G401 (cell line): ENCODE measurements at regions not wholly inside any gene's neighbourhood (a gene's known extent, or its start where the extent isn't known, plus 50 kb on each side); places are given as distances from the start of the nearest gene placed in this dataset.
"Not testable (repeated sequence)": the region's sequence is repeated elsewhere in the genome, so short reads cannot be mapped to it uniquely, and the experiment has no call there.

ENCODE experiments used
- DNase-seq: peaks from one replicate; pipeline ENCODE4 v3.0.0-alpha.2; 2015; ENCODE audit warnings: low spot score
- in situ Hi-C: cut with HindIII; loops from 2 replicates; pipeline ENCODE4 v1.10.0; 2016; ENCODE audit warnings: low sequenced_read_pairs, mixed read lengths

DNA sequence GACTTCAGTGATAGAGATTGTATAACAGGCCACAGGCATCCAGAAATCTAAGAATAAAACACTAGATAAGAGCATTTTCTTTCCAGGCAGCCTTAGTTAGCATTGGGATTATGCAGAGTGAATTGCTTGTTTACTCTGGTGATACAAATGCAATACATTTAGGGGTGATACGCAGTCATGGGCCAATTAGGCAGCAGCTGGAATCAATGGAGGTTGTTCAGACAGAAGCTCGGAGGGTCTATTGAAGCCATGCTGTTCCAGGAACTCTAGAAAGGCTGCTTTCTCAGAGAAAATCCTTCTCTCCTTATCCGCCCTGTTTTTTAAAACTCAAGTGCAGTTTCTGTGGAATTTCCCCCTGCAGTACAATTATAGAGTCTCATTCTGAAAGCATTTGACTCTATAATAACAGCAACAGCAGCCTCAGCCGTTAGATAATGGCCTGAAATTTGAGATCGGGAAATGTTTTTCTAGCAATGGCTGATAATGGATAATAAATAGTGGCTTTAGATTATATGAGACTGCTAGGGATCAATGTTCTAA lies 364.3 kb upstream of the HS3ST5 start:
- in situ Hi-C loops, result no loop called here
- no peak for DNase-seq

DNA sequence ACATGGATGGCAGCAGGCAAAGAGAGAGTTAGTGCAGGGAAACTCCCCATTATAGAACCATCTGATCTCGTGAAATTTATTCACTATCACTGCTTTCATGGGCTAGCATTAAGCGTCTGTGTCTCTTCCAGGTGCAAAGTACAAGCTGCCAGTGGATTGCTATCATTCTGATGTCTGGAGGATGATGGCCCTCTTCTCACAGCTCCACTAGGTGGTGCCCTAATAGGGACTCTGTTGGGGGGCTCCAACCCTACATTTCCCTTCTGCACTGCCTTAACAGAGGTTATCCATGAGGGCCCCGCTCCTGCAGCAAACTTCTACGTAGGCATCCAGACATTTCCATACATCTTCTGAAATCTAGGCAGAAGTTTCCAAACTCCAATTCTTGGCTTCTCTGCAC lies 347.8 kb upstream of the HS3ST5 start:
- DNase-seq, result no peak
- in situ Hi-C loops, result no loop called here

DNA sequence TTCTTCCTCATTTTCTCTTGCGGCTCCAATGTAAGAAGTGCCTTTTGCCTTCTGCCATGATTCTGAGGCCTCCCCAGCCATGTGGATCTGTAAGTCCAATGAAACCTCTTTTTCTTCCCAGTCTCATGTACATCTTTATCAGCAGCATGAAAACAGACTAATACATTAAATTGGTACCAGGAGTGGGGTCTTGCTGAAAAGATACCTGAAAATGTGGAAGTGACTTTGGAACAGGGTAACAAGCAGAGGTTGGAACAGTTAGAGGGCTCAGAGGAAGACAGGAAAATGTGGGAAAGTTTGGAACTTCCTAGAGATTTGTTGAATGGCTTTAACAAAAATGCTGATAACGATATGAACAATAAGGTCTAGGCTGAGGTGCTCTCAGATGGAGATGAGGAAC lies 316.7 kb upstream of the HS3ST5 start:
- no peak for DNase-seq

DNA sequence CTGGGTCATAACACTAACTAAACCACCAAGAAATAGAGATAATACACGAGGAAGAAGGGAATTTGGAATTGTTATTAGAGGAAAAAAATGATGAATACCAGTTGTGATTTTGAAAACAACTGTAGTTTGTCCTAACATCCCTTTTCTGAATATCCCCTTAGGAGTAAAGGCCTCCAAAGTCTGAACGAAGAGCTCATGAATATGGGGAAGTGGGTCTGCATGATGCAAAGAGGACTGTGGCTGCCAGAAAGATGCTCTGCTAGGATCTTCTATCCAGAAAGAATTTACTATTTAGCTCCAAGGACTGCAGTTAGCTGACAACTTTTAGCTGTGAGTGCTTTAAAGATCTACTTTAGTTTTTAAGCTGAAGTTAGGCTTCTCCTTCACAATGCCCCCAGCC lies 308.8 kb upstream of the HS3ST5 start:
- no peak for DNase-seq
- in situ Hi-C loops, result no loop called here

More for the DNA sequence above, 316.7 kb upstream of the HS3ST5 start:
- in situ Hi-C loops, result no loop called here

DNA sequence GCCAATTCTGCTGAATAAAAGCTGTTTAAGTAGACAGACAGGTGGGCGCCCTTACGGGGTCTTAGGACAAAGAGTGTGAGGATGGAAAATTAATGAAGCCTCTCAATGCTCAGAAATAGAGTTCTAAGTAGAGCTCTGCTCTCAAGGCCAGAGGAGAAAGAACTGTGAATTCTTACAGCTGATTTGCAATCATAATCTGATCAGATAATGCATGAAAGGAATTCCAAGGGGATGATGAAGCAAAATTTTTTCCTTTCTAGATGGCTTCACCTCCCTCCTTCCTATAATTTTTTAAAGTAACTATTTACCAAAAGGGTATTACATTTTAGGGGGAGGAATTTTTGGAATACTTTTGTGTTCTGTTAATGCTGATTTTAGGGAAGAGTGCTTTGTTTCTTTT lies 308.1 kb upstream of the HS3ST5 start:
- in situ Hi-C loops, result no loop called here
- no peak for DNase-seq

DNA sequence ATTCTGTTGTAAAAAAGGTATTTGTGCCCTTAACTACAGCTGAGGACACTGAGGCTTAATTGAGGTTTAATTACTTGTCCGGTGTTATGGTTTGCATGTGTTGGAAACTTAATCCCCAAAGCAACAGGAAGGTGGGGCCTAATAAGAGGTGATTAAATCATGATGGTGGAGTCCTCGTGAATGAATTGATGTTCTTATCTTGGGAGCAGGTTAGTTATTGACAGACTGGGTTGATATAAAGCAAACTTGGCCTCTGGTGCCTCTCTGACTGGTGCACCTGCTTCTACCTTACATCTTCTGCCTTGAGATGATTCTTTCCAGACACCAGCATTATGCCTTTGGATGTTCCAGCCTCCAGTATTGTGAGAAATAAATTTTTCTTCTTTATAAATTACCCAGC lies 306.5 kb upstream of the HS3ST5 start:
- no peak for DNase-seq
- in situ Hi-C loops, result no loop called here

DNA sequence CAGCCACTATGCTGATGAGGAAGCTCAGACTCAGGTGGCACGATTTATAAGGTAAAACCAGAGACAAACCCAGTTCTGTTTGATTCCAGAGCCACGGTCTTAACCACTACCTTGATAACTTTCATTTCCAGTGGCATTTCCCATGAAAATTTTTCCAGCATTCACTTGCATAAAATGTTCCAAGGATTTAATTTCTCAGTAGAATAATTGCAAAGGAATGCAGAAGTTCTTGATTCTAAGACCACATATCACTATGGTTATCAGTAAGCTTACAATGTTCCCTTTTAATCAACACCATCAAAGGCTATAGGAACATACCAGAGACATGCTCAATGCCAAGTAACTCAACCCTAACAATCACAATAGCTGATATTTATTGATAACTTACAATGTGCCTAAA lies 306.0 kb upstream of the HS3ST5 start:
- no peak for DNase-seq
- in situ Hi-C loops, result no loop called here

- no peak for DNase-seq
- in situ Hi-C loops, result no loop called here
Observed at GRCh38 chr6:114638341-114638740, 295.5 kb upstream of the HS3ST5 start.

DNA sequence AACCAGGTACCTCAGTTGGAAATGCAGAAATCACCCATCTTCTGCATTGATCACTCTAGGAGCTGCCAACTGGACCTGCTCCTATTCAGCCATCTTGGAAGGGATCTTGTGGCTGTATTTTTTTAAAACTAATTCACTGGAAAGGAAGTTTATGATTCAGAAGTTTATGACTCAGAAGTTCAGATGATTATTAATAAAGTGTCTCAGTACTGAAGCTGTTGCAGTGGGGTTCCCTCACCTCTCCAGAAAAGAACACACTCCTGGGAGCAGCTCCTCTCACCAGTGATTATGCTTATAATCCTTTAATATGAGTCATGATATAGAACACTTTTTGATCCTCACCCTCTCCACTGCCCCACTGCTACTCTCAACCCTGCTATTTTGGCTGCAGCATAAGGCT lies 291.2 kb upstream of the HS3ST5 start:
- DNase-seq, result no peak
- in situ Hi-C loops, result no loop called here

DNA sequence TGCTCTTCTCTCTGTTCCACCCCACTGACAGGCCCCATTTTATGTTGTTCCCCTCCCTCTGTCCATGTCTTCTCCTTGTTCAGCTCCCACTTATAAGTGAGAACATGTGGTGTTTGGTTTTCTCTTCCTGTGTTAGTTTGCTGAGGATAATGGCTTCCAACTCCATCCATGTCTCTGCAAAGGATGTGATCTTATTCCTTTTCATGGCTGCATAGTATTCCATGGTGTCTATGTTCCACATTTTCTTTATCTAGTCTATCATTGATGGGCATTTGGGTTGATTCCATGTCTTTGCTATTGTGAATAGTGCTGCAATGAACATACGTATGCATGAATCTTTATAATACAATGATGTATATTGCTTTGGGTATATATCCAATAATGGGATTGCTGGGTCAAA lies 283.4 kb upstream of the HS3ST5 start:
- in situ Hi-C loops, DNase-seq: not testable (repeated sequence)

DNA sequence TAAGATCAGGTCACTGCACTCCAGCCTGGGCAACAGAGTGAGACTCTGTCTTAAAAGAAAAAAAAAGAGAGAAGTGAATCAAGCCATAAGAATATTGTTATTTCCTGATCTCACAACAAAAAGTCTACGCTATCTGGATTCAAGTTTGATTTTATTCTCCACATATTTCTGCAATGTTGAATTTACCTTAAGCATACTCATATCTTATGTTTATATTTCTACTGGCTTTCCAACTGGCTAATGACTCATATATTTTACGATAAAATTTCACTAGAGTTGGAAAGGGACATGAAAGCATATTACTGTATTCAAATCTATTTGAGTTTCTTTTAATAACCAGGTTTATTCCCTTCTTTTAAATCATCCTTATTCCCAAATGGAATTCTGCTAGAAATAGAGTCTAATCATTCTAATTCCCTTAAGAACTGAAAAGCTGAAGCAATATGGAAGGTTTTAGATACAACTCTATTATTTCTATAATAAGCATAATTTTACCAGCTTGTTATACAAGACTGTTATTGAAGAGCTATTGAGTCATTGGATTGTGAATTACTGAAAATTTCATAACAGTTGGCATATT lies 276.9 kb upstream of the HS3ST5 start:
- in situ Hi-C loops, result no loop called here

DNA sequence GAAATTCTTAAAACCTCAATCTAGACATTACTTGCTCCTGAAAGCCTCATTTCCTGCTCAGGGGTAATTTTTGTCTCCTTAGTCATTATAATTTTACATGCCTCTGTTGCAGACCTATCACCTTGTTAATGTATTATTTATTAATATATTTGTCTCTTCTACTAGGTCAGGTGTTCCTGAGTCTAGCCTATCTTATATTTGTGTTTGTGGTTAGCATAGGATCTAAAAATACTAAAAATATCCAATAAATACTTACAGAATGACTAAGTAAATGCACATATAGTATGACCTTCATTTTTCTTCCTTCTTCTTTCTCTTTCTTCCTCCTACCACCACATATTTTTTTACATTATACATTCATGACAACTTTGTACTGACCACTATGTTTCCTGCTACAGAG lies 268.9 kb upstream of the HS3ST5 start:
- in situ Hi-C loops, result no loop called here
- no peak for DNase-seq

More for the DNA sequence above, 276.9 kb upstream of the HS3ST5 start:
- DNase-seq, result no peak

GRCh38 chr6:114608091-114608490 lies 265.3 kb upstream of the HS3ST5 start:
- no peak for DNase-seq
- in situ Hi-C loops, result no loop called here

GRCh38 chr6:114605656-114606055 lies 262.8 kb upstream of the HS3ST5 start:
- in situ Hi-C loops, result no loop called here
- no peak for DNase-seq

DNA sequence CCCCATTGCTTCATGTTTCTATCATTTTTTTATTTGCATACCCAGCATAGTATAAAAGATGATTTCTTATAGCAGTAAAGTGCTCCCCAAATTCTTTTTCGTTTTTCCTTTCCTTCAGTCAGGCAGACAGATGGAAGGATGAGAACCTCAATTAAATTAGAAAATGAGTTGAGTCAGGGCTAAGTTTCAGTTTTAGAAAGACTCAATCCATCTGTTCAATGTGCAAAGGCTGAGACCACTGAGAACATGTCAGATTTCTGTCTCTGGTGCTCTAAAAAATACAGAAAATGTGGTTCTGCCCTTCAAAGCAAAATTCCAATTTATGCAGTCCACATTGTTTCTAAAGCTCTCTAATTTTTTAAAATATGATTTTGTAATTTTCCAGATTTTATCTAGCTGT lies 257.6 kb upstream of the HS3ST5 start:
- DNase-seq, result no peak
- in situ Hi-C loops, result no loop called here

DNA sequence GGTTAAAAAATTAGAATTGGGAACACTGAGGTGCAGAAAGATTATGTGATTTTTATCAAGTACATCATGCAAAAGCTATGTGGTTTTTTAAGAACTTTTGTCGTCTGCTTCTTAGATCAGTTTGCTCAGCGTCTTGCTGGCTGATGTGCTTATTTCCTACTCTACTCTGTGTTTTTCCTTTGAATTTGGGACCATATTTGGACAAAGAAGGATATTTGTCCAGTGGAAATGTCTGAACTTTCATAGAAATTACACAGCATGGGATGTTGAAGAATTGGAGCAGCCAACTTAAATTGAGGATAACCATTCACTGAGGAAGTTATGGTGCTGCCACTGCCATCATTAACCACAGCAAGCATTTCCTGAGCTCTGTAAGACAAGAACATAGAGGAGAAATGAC lies 252.8 kb upstream of the HS3ST5 start:
- no peak for DNase-seq
- in situ Hi-C loops, result no loop called here

- in situ Hi-C loops, result no loop called here
- DNase-seq, result no peak
Observed at GRCh38 chr6:114595186-114595585, 252.4 kb upstream of the HS3ST5 start.

DNA sequence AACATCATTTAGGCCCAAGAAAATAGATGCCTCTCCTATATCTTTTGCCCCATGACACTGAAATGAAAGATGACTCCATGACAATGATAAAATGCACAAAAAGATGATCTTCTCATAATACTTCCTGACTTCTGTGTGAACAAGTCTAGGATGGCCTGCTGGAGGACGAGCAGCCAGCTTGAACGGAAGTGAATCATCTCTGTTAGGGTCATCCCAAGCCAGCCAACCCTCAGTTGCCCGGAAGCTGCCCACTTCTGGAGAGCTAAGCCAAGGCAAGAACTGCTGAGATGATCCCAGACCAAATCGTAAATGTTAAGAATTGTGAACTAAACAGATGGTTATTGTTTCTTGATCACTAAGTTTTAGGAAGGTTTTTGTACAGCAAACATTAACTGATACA lies 249.7 kb upstream of the HS3ST5 start:
- in situ Hi-C loops, result no loop called here
- no peak for DNase-seq

DNA sequence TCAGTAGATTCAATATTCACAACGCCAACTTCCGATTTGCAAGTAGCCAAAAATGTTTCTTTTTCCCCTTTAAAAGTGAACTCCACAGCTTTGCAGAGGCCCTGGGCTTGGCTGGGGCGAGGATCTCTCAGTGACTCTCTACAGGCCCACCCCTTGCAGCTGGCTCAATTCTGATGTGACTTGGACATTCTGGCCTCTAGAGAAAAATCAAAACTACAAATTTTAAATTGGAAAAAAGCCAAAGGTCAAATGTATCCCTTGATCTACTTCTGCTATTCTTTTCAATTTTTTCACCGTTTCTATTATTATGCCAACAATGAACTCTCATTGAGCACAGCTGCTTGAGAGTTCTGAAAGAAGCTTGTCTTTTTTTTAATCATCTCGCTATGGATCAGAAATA lies 245.9 kb upstream of the HS3ST5 start:
- no peak for DNase-seq

GRCh38 chr6:114586298-114586697 lies 243.5 kb upstream of the HS3ST5 start:
- no peak for DNase-seq
- in situ Hi-C loops, result no loop called here

More for the DNA sequence above, 245.9 kb upstream of the HS3ST5 start:
- in situ Hi-C loops, result no loop called here

GRCh38 chr6:114581293-114581692 lies 238.5 kb upstream of the HS3ST5 start:
- DNase-seq, result no peak
- in situ Hi-C loops, result no loop called here

- in situ Hi-C loops, result no loop called here
- no peak for DNase-seq
Observed at GRCh38 chr6:114580882-114581281, 238.1 kb upstream of the HS3ST5 start.
